Activated CD8-positive, alpha-beta memory T cell treated with anti-CD3 and anti-CD28 coated beads for 36 hours (primary cell): ENCODE measurements at regions not wholly inside any gene's neighbourhood (a gene's known extent, or its start where the extent isn't known, plus 50 kb on each side); places are given as distances from the start of the nearest gene placed in this dataset.
"Not testable (repeated sequence)": the region's sequence is repeated elsewhere in the genome, so short reads cannot be mapped to it uniquely, and the experiment has no call there.

Experiments
- CTCF ChIA-PET: fragments of 350-600 bp; sonication (Branson Sonifier 250); formaldehyde crosslinking; loops from one replicate; lab custom pipeline; 2021; ENCODE audit warnings: antibody characterized with exemption; lab: Charles Lee
- POLR2A ChIA-PET: fragments of 350-600 bp; sonication (Branson Sonifier 250); formaldehyde crosslinking; loops from one replicate; lab custom pipeline; 2021; ENCODE audit warnings: antibody characterized with exemption; lab: Charles Lee

DNA sequence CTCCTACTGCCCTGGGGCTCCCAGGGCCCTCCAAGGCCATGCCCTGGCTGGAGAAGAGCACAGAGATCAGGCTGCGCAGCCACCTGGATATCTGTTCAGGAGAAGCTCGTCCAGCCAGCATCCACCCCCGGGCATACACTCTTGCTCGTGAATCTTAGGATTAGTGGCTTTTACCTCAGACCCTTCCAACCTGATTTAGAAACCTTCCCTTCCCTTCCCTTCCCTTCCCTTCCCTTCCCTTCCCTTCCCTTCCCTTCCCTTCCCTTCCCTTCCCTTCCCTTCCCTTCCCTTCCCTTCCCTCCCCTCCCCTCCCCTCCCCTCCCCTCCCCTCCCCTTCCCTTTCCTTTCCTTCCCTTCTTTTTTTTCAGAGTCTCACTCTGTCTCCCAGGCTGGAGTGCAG is 99.7 kb upstream of the YWHAQ start:
- CTCF ChIA-PET, POLR2A ChIA-PET: not testable (repeated sequence)

DNA sequence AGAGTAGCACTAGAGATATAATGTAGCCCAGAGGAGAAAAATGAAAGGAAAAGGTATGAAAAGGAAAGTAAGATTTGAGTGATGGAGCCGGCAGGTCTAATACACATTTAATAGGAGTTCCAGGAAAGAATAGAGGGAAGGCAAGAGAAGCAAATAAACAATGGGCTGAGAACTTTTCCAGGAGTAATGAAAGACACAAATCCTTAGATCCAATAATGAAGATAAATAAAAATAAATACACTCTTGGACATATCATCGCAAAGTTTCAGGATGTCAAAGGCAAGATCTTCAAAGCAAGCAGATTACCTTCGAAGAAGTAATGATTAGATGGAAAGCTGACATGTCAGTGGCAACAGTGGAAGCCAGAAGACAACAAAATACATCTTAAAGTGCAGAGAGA is 102.0 kb upstream of the YWHAQ start:
- CTCF ChIA-PET: no interaction called here

DNA sequence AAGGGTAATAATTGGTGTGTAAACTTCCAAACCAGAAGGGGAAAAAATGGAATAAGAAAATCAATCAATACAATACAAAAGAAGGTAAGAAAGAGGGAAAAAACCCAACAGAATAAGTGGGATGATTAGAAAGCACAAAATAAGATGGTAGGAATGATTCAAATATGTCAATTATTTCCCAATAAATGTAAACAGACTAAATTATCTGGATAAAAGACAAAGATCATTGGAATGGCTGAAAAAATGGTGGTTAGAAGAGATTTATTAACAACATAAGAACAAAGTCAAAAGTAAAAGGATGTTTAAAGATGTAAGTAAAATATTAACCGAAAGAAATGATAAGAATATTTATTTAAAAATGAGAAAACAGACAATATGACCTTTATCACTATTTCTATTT is 103.5 kb upstream of the YWHAQ start:
- POLR2A ChIA-PET: no interaction called here
- CTCF ChIA-PET: interaction anchor here (0.9 kb wide), 1 partner anchor 9 kb away, joined by 3 read pairs; no protein-coding TSS in a partner anchor

More for the DNA sequence above, 102.0 kb upstream of the YWHAQ start:
- POLR2A ChIA-PET: interaction anchor here (0.6 kb wide), 1 partner anchor 51 kb away, joined by 3 read pairs; no protein-coding TSS in a partner anchor

DNA sequence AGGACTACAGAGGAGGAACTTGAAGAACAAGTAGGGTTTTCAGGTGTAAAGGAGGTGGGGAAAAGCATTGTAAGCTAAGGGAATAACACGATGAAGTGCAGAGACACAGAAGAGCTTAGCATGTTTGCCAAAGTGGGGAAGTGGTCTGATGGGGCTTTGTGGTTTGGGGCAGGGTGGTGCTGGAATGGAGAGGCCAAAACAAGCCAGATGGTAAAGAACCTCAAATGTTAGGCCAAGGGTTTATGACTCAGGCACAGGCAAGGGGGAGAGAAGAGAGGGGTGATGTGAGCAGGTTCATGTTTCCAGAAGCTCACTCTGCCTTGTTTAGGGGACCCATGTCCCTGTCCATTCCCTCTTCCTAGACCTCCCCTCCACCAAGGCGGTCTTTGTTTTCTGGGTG is 104.5 kb upstream of the YWHAQ start:
- CTCF ChIA-PET: interaction anchor here (0.8 to 1.4 kb wide), 3 partner anchors 10 to 109 kb away, joined by 3 to 4 read pairs (median 3); no protein-coding TSS in a partner anchor
- POLR2A ChIA-PET: no interaction called here

DNA sequence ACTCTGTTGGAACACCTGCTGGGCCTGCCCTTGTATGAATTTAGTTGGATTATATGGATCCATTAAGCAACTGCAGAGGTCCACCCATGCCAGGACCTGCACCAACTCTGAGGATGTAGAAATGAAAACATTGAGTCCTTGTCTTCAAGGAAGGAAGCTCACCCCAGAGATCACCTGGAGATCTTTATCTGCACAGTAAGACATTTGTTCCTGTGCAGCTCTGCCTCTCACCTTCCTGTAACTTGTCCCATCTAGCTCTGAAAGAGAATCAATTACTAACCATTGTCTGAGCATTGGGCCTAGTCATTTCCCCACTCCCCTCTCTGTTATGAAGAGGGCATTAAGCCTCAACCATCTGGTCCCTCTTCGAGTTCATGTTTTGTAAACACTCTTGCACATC is 105.2 kb upstream of the YWHAQ start:
- ChIA-PET POLR2A (no interaction called here), CTCF (interaction anchor here (1.4 kb wide), 1 partner anchor 110 kb away, joined by 4 read pairs; no protein-coding TSS in a partner anchor)

DNA sequence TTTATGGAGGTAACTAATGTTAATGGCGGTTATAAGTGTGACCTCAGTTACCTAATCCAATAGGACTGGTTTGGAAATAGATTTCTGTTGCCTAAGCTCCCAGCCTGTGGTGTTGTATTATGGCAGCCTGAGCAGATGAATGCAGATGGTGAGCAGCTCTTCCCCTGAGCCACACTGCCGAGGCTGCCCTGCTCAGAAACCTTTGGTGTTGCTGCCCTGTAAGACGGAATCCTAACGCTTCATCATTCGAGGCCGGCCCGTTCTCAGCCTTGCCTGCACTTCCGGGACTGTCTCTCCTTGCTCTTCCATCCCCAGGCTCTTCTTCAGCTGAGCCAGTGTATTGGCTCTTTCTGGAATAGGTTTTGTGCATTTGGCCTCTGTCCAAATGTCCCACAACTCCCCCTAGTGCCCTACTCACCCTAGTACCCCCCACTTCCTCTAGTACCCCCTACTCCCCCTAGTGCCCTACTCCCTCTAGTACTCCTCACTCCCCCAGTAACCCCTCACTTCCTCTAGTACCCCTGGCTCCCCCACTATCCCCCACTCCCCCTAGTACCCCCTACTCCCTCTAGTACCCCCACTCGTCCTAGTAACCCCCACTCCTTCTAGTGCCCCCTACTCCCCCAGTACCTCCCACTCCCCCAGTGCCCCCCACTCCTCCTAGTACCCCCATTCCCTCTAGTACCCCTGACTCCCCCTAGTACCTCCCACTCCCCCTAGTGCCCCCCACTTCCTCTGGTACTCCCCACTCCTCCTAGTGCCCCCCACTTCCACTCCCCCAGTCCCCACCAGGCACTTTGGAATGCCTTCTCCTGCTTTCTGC is 106.0 kb upstream of the TAF1B start:
- CTCF ChIA-PET: interaction anchor here (1.4 kb wide), 1 partner anchor 12 kb away, joined by 3 read pairs; no protein-coding TSS in a partner anchor
- POLR2A ChIA-PET: no interaction called here

DNA sequence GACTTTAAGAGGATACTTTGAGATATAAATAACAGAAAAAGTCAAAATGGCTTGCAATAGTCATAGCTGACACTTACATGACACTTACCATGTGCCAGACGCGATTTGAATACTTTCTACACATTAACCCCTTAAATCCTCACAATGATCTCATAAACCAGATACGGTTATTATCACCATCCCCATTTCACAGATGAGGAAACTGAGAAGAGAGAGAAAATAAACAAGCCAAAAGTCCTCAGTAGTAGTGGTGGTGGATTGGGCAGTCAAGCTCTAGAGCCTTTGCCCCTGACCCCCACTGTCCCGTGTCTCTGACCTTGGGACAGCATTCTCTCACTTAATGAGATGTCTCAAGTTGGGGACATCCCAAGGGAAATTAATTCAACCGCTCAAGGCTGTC is 105.2 kb upstream of the TAF1B start:
- POLR2A ChIA-PET: interaction anchor here (0.6 kb wide), 1 partner anchor 107 kb away, joined by 3 read pairs; the partner anchor contains the start of gene YWHAQ
- CTCF ChIA-PET: interaction anchor here (1.4 kb wide), 1 partner anchor 11 kb away, joined by 3 read pairs; no protein-coding TSS in a partner anchor

DNA sequence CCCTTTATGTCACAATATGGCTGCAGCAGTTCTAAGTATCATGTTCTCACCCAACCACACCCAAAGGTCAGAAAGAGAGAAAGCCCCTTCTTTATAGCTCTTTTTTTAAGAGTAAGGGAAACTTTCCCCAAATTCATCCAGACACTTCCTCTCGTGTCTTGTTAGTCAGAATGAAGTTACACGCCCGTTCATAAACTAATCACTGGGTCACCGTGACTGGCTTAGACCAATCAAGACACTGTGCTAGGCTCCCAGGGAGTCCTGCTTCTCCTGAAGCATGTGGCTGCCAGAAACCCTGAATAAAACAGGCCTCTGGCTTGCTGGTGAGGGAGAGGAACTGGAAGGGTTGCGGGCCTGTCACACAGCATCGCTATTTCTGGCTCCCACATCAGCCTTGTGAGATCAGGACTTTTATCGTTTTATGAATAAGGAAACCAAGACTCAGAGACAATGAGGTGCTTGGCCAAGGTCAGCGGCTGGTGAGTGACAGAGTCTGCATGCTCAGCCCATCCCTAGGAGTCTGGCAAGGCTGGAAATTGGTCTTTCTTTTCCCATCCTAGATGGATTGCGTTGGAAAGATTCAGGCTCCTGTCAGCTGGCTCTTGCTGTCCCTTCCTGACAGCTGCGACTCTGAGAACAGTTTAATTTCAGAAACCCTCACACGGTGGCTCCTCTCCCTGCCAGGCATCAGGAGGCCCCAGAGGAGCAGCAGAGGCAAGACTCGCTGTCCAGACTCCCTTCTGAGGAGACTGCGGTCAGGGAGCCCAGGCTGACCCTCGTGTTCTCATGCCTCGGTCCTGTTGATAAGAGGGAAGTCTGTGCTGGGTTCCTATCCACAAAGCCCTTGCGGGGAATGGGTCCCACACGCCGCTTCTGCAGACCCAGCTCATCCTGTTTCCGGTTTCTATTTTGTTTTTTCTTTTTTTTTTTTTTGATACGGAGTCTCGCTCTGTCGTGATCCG is 104.5 kb upstream of the TAF1B start:
- CTCF ChIA-PET: no interaction called here
- POLR2A ChIA-PET: interaction anchor here (0.6 kb wide), 2 partner anchors 15 to 108 kb away, joined by 3 to 4 read pairs; partner anchors contain the start of gene YWHAQ

DNA sequence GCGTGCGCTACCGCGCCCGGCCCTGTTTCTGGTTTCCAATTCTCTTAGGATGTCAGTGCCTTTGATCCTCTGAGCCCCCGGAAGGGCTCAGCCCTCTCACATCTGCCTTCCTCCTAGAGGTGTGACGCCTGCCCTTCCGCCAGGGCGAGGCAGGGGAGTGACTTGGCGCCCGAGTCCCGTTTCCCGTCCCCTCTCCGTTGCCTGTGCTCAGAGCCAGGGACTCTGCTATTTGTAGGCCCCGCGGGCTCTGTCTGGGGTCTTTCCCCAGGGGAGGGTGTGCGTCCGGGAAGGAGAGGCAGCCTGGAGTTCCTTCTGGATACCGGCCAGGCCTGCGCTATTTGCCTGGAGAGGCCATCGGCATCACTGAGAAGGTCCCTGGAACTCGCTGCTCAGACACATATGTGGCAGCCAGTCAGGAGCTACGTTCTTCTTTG is 103.7 kb upstream of the TAF1B start:
- POLR2A ChIA-PET: interaction anchor here (0.6 kb wide), 1 partner anchor 15 kb away, joined by 4 read pairs; no protein-coding TSS in a partner anchor

DNA sequence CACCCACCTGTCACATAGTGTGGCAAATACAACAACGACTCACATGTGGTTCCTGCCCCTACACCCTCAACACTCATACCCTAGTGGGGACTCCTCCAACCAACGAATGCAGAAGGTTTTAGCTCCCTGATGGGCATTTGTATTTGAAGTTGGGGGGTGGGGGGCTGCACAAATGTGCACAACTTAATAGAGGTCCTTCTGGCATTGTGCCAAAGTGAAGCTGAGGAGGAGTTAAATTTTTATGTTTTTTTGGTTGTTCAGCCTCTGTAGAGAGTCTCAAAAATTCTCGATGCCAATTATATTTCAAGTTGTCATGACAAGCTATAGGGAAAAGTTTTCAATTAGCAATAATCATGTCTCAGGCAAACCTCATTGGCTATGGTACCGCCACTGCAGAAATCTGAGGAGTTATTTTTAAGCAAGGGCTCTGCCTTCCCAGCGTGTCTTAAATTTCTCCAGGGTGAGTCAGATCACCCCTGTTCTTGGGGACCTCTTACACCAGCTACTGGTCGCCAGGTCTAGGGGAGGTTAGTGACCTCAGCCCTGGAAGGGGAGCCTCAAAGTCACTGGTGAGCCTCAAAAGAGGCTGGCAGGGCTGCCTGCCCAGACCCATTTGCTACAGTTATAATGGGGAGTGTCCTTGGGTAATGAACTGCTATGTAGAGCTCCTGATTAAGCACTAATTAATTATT is 102.7 kb upstream of the TAF1B start:
- POLR2A ChIA-PET: interaction anchor here (0.6 kb wide), 1 partner anchor 84 kb away, joined by 3 read pairs; no protein-coding TSS in a partner anchor
- CTCF ChIA-PET: no interaction called here

More for the DNA sequence above, 103.7 kb upstream of the TAF1B start:
- CTCF ChIA-PET: no interaction called here

DNA sequence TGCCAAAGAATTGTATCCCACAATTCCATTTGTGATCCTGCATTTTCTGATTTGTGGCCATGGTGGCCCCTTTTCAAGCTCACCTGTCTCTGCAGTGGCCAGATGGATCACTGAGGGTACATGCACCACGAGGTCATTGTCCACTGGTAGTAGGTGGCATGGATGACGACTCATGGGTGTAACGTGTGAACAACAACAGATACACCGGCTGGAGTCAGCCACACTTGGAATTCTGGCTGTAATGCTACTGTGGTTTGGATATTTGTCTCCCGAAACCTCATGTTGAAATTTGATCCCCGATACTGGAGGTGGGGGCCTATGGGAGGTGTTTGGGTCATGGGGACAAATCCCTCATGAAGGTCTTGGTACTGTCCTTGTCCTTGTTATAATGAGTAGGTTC is 102.2 kb upstream of the TAF1B start:
- ChIA-PET CTCF (no interaction called here), POLR2A (no interaction called here)

DNA sequence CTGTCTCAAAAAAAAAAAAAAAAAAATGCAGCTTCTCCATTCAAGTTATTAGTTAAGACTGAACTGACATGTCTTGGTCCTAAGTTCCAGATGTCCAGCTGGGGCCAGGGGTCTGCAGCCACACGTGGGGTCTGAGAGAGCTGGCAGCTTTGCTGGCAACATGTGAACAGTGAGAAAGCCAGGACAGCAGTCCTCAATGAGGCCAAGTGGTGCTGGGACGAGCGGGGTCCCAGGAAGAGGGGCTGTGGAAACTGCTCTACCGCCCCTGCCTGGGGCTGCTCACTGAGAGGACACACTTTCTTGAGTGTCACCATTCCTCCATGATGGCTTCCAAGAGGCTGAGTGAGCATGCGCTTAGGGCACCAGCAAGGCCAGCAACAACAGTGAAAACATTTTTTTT is 100.7 kb upstream of the TAF1B start:
- POLR2A ChIA-PET: no interaction called here

DNA sequence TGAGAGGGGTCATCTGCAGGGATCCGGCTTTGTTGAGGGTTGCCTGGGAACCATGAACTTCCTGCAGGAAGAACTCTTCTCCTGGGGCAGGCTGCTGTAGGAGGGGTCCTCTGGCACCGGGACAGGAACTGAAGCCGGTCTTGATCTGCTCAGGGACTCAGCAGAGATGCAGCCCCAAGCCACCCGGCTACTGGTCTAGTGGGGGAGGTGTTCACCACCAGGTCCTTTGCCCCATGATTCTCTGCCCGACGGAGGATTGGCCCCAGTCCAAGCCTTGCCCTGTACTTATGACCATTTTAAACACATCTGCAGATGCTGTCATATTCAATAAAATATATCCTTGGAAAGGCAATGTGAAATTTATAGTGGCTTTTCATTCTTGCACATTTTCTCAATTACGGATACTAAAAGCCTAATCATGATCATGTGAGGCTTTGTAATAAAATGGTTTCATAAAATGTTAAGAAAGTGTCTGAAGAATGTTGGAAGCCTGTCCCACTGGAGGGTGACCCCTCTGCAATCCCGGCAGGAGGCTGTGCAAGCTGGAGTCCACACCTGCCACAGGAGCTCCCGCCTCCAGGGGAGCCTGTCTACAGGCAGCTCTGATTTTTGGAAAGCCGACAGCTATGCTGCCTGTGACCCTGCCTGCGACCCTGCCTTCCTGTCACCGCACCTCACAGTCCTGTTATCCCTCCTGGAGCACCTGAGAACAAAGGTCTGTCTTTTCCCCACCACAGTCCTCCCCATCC is 98.8 kb upstream of the TAF1B start:
- CTCF ChIA-PET: interaction anchor here (0.5 kb wide), 1 partner anchor 152 kb away, joined by 4 read pairs; no protein-coding TSS in a partner anchor
- POLR2A ChIA-PET: no interaction called here

More for the DNA sequence above, 100.7 kb upstream of the TAF1B start:
- CTCF ChIA-PET: no interaction called here

DNA sequence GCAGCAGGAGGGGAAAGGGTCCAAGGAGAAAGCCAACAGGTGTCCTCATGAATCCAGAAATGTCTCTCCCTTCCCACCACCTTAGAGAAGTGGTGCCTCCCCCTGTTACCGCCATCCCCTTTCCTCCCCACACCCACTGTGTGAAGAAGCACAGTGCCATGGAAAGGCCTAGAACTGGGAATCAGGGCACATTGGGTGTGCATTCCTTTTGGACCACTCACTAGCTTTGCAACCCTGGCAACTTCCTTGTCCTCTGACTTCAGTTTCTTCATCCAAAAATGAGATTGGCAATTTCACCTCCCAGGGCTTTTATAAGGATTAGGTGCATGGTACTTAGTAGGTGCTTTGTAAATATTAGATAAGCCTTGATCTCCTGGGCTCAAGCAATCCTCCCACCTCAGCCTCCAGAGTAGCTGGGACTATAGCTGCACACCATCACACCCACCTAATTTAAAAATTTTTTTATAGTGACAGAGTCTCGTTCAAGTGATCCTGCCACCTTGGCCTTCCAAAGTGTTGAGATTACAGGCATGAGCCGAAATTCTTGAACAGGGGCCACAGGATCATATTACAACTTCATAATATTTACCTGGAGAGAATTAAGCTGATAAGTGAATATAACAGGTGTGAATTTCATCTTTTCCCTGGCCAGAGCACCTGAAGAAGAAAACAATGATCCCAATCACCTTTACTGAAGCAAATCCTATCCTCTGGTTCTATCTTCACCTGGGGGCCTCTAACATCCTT is 97.9 kb upstream of the TAF1B start:
- POLR2A ChIA-PET: no interaction called here
- CTCF ChIA-PET: no interaction called here

DNA sequence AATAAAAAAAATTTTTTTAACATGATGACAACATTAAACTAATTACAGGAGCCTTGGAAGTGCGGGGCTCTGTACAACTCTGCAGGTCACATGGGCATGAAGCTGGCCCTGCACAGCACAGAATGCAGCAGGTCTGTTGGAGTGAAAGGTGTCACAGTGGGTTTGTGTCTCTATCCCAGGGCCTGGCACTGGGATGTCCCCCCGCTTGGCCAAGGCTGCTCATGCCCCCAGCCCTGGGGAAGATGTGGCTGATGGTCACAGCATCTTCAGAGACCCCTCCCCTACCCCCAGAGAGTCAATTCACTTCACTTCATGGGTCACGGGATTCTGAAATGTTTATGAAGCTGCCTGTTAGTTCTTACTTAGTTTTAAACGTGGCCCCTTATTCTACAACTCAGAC is 95.9 kb upstream of the TAF1B start:
- POLR2A ChIA-PET: no interaction called here
- CTCF ChIA-PET: no interaction called here

DNA sequence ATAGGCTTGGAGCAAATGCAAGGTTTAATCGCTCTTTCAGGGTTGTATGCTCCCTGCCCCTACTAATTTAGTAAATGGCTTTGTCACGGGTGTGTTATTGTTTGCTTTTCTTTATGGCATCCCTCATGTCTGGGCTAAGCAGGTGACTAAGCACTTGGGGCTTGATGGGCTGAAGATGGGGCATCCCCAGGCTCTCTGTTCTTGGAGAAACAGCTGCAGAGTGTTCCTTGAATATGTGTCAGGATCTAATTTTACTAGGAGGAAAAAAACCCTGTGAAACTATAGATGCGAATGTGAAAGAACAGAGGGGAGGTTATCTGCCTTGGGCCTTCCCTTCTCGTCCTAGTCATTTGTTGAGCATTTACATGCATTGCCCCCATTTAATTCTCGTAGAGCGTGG is 94.7 kb upstream of the TAF1B start:
- CTCF ChIA-PET: interaction anchor here (1.1 kb wide), 3 partner anchors 11 to 194 kb away, joined by 3 read pairs; partner anchors contain the start of gene YWHAQ
- POLR2A ChIA-PET: interaction anchor here (0.6 to 1.6 kb wide), 3 partner anchors 118 to 198 kb away, joined by 4 to 5 read pairs (median 5); partner anchors contain the start of gene YWHAQ
